HL-60 (cell line): ENCODE measurements at regions not wholly inside any gene's neighbourhood (a gene's known extent, or its start where the extent isn't known, plus 50 kb on each side); places are given as distances from the start of the nearest gene placed in this dataset.

ENCODE experiments used
- GABPA ChIP-seq: IDR thresholded peaks from 2 replicates; pipeline ENCODE4 v1.6.1; 2012; ENCODE audit warnings: low read depth
- POLR2AphosphoS5 ChIP-seq: IDR thresholded peaks from 2 replicates; pipeline ENCODE4 v1.6.1; 2012; ENCODE audit warnings: low read depth
- TF ChIP-seq, protein P1 (sequence below): IDR thresholded peaks from one replicate; pipeline ENCODE4 v1.5.1; 2011; ENCODE audit warnings: low read length, control low read depth, inconsistent platforms; ENCODE audit not compliant: insufficient read depth
- TF ChIP-seq, protein P2 (sequence below): IDR thresholded peaks from 2 replicates; pipeline ENCODE4 v1.6.1; 2012; ENCODE audit warnings: low read depth; ENCODE audit not compliant: insufficient replicate concordance

- TF ChIP-seq, protein P1, sequence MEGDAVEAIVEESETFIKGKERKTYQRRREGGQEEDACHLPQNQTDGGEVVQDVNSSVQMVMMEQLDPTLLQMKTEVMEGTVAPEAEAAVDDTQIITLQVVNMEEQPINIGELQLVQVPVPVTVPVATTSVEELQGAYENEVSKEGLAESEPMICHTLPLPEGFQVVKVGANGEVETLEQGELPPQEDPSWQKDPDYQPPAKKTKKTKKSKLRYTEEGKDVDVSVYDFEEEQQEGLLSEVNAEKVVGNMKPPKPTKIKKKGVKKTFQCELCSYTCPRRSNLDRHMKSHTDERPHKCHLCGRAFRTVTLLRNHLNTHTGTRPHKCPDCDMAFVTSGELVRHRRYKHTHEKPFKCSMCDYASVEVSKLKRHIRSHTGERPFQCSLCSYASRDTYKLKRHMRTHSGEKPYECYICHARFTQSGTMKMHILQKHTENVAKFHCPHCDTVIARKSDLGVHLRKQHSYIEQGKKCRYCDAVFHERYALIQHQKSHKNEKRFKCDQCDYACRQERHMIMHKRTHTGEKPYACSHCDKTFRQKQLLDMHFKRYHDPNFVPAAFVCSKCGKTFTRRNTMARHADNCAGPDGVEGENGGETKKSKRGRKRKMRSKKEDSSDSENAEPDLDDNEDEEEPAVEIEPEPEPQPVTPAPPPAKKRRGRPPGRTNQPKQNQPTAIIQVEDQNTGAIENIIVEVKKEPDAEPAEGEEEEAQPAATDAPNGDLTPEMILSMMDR = no peak
- TF ChIP-seq GABPA = no peak
- TF ChIP-seq, protein P2, sequence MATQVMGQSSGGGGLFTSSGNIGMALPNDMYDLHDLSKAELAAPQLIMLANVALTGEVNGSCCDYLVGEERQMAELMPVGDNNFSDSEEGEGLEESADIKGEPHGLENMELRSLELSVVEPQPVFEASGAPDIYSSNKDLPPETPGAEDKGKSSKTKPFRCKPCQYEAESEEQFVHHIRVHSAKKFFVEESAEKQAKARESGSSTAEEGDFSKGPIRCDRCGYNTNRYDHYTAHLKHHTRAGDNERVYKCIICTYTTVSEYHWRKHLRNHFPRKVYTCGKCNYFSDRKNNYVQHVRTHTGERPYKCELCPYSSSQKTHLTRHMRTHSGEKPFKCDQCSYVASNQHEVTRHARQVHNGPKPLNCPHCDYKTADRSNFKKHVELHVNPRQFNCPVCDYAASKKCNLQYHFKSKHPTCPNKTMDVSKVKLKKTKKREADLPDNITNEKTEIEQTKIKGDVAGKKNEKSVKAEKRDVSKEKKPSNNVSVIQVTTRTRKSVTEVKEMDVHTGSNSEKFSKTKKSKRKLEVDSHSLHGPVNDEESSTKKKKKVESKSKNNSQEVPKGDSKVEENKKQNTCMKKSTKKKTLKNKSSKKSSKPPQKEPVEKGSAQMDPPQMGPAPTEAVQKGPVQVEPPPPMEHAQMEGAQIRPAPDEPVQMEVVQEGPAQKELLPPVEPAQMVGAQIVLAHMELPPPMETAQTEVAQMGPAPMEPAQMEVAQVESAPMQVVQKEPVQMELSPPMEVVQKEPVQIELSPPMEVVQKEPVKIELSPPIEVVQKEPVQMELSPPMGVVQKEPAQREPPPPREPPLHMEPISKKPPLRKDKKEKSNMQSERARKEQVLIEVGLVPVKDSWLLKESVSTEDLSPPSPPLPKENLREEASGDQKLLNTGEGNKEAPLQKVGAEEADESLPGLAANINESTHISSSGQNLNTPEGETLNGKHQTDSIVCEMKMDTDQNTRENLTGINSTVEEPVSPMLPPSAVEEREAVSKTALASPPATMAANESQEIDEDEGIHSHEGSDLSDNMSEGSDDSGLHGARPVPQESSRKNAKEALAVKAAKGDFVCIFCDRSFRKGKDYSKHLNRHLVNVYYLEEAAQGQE = no peak
- no peak for TF ChIP-seq POLR2AphosphoS5
These were observed 490.5 kb upstream of the SLC10A2 start for GRCh38 chr13:103556681-103557080.
